ENCODE measurements at regions not wholly inside any gene's neighbourhood (a gene's known extent, or its start where the extent isn't known, plus 50 kb on each side); places are given as distances from the start of the nearest gene placed in this dataset.
"Not testable (repeated sequence)": the region's sequence is repeated elsewhere in the genome, so short reads cannot be mapped to it uniquely, and the experiment has no call there.

DNA sequence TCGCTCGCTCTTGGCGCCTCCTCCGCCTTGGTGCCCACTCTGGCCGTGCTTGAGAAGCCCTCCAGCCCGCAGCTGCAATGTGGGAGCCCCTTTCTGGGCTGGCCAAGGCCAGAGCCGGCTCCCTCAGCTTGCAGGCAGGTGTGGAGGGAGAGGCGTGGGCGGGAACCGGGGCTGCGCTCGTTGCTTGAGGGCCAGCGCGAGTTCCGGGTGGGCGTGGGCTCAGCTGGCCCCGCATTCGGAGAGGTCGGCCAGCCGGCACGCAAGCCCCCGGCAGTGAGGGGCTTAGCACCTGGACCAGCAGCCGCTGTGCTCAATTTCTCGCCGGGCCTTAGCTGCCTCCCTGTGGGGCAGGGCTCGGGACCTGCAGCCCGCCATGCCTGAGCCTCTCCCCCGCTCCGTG, 193.6 kb upstream of the ATP10A start:
- not testable (repeated sequence) for H3K27me3 ChIP-seq (ENCODE audit: control insufficient read depth, insufficient read depth, low read length, poor library complexity, severe bottlenecking); H3K9me3 ChIP-seq (ENCODE audit: control insufficient read depth, low read length); H3K4me3 ChIP-seq (ENCODE audit: insufficient read depth, low read depth, low read length); H3K36me3 ChIP-seq (ENCODE audit: control insufficient read depth, insufficient read depth, low read length); H3K27ac ChIP-seq (ENCODE audit: insufficient read depth, low read depth, low read length, poor library complexity, severe bottlenecking); H3K4me1 ChIP-seq (ENCODE audit: control insufficient read depth, insufficient read depth, low read length)
- 92 to 93% methylated on average over 29 of the region's 29 CpGs for WGBS, 2 experiments

DNA sequence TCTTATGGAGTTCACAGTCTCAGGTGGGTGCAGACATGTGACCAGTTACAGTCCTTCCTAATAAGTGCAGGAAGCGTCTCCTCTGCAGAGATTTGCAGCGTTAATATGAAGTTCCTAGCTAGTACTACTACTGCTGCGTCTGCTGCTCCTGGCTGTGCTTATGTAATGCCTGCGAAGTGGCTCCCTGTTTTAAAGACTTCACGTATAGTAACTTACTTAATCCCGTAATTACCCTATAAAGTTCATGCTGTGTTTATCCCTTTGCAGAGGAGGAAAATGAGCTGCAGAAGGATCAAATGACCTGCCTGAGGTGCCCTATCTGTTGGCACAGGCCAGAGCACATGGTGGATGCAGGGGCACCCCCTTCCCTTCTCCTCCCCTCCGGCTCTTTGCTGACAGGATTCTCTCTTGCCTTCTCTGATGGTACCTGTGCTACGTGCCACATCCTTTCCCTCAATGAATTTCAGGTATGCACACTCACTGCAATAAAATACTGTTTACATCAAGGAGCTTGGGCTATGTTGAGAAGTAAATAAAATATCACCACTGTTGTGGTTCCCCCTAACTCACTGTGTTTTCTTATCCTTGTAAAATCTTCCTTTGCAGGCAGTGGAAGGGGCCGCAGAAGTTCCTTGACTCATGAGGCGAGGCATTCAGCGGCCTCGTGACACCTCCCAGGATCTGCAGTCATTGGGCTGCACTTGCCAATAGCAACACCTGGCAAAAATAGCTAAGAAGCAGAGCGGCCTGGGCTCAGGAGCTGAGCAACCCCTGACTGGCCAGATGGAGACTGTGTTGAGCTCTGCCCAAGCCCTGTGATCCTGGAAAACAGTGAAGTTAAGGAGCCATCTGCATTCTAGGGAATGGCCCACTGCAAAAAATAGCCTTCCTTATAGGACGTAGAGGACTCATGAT, 188.9 kb upstream of the ATP10A start:
- H3K4me1 ChIP-seq (ENCODE audit: control insufficient read depth, insufficient read depth, low read length) = peaks cover 6% of the 10 kb centered on the region
- no peaks in the 10 kb centered on the region for H3K9me3 ChIP-seq (ENCODE audit: control insufficient read depth, low read length)
- no peak overlapping the region for H3K4me3 ChIP-seq (ENCODE audit: insufficient read depth, low read depth, low read length)
- no peaks in the 10 kb centered on the region for H3K36me3 ChIP-seq (ENCODE audit: control insufficient read depth, insufficient read depth, low read length)
- H3K27ac ChIP-seq (ENCODE audit: insufficient read depth, low read depth, low read length, poor library complexity, severe bottlenecking) = no peak overlapping the region
- H3K27me3 ChIP-seq (ENCODE audit: control insufficient read depth, insufficient read depth, low read length, poor library complexity, severe bottlenecking) = no peaks in the 10 kb centered on the region
- WGBS, 2 experiments = 87 to 88% methylated on average over 14 of the region's 14 CpGs

DNA sequence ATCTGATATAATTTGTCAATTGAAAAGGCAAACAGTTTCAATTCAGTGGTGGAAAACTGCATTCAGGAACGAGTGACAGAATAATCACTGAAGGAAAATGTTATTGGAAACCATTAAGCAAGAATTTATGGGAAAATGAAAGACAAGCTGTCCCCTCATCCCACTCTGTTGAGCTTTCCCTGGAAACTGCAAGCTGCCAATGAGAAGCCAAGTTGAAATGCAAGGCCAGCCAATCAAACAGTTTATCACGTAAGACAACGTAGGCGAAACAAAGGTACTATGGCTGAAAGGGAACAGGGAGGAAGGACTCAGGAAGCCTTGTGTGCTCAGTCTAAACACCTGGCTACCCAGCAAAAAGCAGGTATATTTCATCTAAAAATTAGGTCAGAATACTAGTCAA, 187.9 kb upstream of the ATP10A start:
- H3K4me1 ChIP-seq (ENCODE audit: control insufficient read depth, insufficient read depth, low read length) = peaks cover 6% of the 10 kb centered on the region
- H3K4me3 ChIP-seq (ENCODE audit: insufficient read depth, low read depth, low read length) = no peak overlapping the region
- 63 to 65% methylated on average over 4 of the region's 4 CpGs for WGBS, 2 experiments
- H3K9me3 ChIP-seq (ENCODE audit: control insufficient read depth, low read length) = no peaks in the 10 kb centered on the region
- H3K27ac ChIP-seq (ENCODE audit: insufficient read depth, low read depth, low read length, poor library complexity, severe bottlenecking) = no peak overlapping the region
- H3K27me3 ChIP-seq (ENCODE audit: control insufficient read depth, insufficient read depth, low read length, poor library complexity, severe bottlenecking) = no peaks in the 10 kb centered on the region
- no peaks in the 10 kb centered on the region for H3K36me3 ChIP-seq (ENCODE audit: control insufficient read depth, insufficient read depth, low read length)

DNA sequence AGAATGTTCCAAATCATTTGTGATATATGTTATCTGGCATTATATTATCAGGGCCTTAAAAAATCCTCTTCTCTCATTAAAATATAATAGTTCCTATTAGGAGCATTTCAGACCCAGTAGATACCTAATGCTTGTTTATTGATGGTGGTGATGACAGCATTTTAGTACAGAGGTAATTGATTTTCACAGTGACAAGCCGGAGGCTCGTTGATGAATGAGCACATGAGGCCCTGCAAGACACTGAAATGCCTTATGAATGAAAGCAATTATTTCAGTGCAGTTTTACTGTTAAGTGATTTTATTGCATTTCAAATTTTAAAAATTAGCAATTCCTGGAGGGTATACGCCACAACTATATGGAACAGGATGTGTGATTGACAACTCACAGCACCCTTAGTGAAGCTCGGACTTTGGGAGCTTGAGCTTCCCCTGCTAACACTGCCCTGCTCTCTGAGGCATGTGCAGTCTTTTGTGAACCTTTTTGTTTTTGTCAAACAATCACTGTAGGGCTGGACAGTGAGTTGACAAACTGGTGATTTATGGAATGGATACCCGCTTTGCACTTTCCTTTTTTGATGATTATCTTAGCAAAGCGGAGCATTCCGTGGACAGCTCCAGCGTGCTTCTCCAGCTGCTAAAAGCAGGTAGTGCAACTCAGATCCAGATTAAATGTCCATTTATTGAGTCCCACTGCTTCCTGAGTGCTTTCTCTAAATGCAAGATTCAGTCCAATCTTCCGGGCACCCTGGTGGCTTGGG, 187.0 kb upstream of the ATP10A start:
- Histone ChIP-seq H3K36me3 (ENCODE audit: control insufficient read depth, insufficient read depth, low read length) (no peaks in the 10 kb centered on the region), H3K27ac (ENCODE audit: insufficient read depth, low read depth, low read length, poor library complexity, severe bottlenecking) (no peak overlapping the region), H3K9me3 (ENCODE audit: control insufficient read depth, low read length) (no peaks in the 10 kb centered on the region), H3K27me3 (ENCODE audit: control insufficient read depth, insufficient read depth, low read length, poor library complexity, severe bottlenecking) (no peaks in the 10 kb centered on the region), H3K4me3 (ENCODE audit: insufficient read depth, low read depth, low read length) (no peak overlapping the region), H3K4me1 (ENCODE audit: control insufficient read depth, insufficient read depth, low read length) (peaks cover 6% of the 10 kb centered on the region)
- 92 to 93% methylated on average over 9 of the region's 9 CpGs for WGBS, 2 experiments

DNA sequence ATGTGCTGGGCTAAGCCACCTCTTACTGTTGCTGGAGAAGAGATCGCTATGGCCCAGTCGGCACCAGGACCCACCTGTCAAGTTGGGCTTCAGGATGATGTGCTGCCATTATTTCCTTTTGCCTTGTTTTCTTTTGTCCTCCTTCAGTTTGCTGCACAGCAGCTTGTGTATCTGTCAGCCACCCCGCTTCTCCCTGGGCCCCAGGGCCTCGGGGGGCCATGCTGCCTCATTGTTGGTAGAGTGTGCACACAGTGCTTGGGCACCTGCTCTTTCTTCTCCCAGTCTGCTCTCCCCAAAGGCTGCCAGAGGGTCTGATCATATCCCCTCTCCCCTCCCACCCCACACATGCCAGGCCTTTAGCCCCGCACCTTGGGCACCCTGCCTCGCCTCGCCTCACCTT, 185.5 kb upstream of the ATP10A start:
- Histone ChIP-seq H3K27me3 (ENCODE audit: control insufficient read depth, insufficient read depth, low read length, poor library complexity, severe bottlenecking) (no peaks in the 10 kb centered on the region), H3K36me3 (ENCODE audit: control insufficient read depth, insufficient read depth, low read length) (no peaks in the 10 kb centered on the region), H3K4me1 (ENCODE audit: control insufficient read depth, insufficient read depth, low read length) (peaks cover 6% of the 10 kb centered on the region), H3K9me3 (ENCODE audit: control insufficient read depth, low read length) (no peaks in the 10 kb centered on the region), H3K27ac (ENCODE audit: insufficient read depth, low read depth, low read length, poor library complexity, severe bottlenecking) (no peak overlapping the region), H3K4me3 (ENCODE audit: insufficient read depth, low read depth, low read length) (no peak overlapping the region)
- WGBS, 2 experiments = 92 to 95% methylated on average over 4 to 7 of the region's 7 CpGs

DNA sequence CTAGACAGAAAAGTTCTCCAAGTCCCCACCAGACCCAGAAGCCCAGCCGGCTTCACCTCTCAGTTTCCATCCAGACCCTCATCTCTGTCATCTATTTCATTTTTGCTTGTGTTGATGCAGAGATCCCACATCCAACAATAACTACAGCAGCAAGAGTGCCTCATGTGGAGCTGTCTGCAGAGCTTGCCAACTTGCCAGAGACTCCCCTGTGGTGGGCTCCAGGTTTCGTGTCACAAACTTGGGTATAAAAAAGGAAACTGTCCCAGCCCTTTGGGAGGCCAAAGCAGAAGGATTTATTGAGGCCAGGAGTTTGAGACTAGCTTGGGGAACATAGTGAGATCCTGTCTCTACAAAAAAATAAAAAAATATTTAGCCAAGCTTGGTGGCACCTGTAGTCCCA, 182.4 kb upstream of the ATP10A start:
- no peaks in the 10 kb centered on the region for H3K9me3 ChIP-seq (ENCODE audit: control insufficient read depth, low read length)
- no peak overlapping the region for H3K27ac ChIP-seq (ENCODE audit: insufficient read depth, low read depth, low read length, poor library complexity, severe bottlenecking)
- no peaks in the 10 kb centered on the region for H3K4me1 ChIP-seq (ENCODE audit: control insufficient read depth, insufficient read depth, low read length)
- no peaks in the 10 kb centered on the region for H3K27me3 ChIP-seq (ENCODE audit: control insufficient read depth, insufficient read depth, low read length, poor library complexity, severe bottlenecking)
- H3K4me3 ChIP-seq (ENCODE audit: insufficient read depth, low read depth, low read length) = no peak overlapping the region
- 92 to 98% methylated on average over 2 of the region's 2 CpGs for WGBS, 2 experiments
- no peaks in the 10 kb centered on the region for H3K36me3 ChIP-seq (ENCODE audit: control insufficient read depth, insufficient read depth, low read length)

DNA sequence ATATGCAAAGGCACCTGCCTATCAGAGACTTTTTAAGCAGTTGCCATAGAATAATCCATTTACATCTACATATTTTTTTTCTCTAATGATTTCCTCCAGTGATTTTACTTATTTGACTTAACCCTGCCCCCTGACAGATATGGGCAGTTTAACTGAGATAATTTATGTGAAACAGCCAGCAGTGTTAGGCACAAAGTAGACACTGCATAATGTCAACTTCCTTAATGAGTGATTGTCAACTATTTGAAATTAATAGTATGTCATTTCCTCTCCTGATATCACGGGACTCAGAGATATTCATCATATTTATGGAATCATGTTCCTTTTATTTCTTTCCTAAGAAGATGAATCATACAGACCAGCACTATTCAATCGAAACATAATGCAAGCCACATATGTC, 179.9 kb upstream of the ATP10A start:
- H3K36me3 ChIP-seq (ENCODE audit: control insufficient read depth, insufficient read depth, low read length) = no peaks in the 10 kb centered on the region
- no peaks in the 10 kb centered on the region for H3K4me1 ChIP-seq (ENCODE audit: control insufficient read depth, insufficient read depth, low read length)
- H3K27ac ChIP-seq (ENCODE audit: insufficient read depth, low read depth, low read length, poor library complexity, severe bottlenecking) = no peak overlapping the region
- 100% methylated on average over 2 of the region's 2 CpGs; no CpG with 5 or more reads in 1 of the 2 experiments for WGBS, 2 experiments
- no peaks in the 10 kb centered on the region for H3K9me3 ChIP-seq (ENCODE audit: control insufficient read depth, low read length)
- H3K27me3 ChIP-seq (ENCODE audit: control insufficient read depth, insufficient read depth, low read length, poor library complexity, severe bottlenecking) = no peaks in the 10 kb centered on the region
- H3K4me3 ChIP-seq (ENCODE audit: insufficient read depth, low read depth, low read length) = no peak overlapping the region

DNA sequence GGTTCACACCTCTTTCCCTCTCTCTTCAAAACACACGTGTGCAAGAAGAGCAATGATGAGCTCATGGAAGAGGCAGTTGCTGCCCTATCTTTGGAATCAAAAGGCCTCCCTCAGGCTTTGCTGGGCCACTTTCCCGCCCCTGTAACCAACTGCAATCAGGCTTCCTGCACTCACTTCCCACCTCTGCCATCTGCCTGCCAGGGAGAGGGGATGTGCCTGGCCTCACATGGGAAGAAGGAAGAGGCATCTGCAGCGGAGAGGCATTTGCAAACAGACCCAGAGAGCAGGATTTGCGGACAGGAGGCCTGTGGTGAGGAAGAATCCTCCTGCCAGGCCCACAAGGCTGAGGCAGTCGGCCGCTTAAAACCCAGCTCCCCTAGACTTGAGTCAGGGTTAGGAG, 175.6 kb upstream of the ATP10A start:
- no peaks in the 10 kb centered on the region for H3K4me1 ChIP-seq (ENCODE audit: control insufficient read depth, insufficient read depth, low read length)
- no peaks in the 10 kb centered on the region for H3K9me3 ChIP-seq (ENCODE audit: control insufficient read depth, low read length)
- WGBS, 2 experiments = 29 to 32% methylated on average over 6 of the region's 6 CpGs
- H3K4me3 ChIP-seq (ENCODE audit: insufficient read depth, low read depth, low read length) = no peak overlapping the region
- no peaks in the 10 kb centered on the region for H3K36me3 ChIP-seq (ENCODE audit: control insufficient read depth, insufficient read depth, low read length)
- no peak overlapping the region for H3K27ac ChIP-seq (ENCODE audit: insufficient read depth, low read depth, low read length, poor library complexity, severe bottlenecking)
- no peaks in the 10 kb centered on the region for H3K27me3 ChIP-seq (ENCODE audit: control insufficient read depth, insufficient read depth, low read length, poor library complexity, severe bottlenecking)

DNA sequence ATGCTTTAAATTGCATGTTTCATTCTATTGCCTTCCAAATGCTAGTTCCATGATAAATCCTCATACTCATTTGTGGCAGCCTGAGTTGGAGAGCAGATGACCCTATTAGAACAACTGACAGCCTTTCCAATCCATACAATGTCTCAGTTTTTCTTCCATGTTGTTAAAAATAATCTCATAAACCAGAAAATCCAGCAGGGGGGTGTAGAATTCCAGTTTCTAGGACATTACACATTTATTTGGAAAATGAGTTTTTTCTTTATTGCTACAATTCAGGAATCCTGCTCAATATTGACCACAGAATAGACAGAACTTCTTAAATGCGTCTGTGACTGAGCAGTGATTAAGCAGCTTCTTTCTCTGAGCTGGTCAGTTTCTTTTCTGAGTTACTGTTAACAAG, 174.2 kb upstream of the ATP10A start:
- WGBS, 2 experiments = 86 to 100% methylated on average over 1 of the region's 1 CpG
- no peaks in the 10 kb centered on the region for H3K9me3 ChIP-seq (ENCODE audit: control insufficient read depth, low read length)
- H3K36me3 ChIP-seq (ENCODE audit: control insufficient read depth, insufficient read depth, low read length) = no peaks in the 10 kb centered on the region
- H3K4me3 ChIP-seq (ENCODE audit: insufficient read depth, low read depth, low read length) = no peak overlapping the region
- no peak overlapping the region for H3K27ac ChIP-seq (ENCODE audit: insufficient read depth, low read depth, low read length, poor library complexity, severe bottlenecking)
- no peaks in the 10 kb centered on the region for H3K27me3 ChIP-seq (ENCODE audit: control insufficient read depth, insufficient read depth, low read length, poor library complexity, severe bottlenecking)
- no peaks in the 10 kb centered on the region for H3K4me1 ChIP-seq (ENCODE audit: control insufficient read depth, insufficient read depth, low read length)

DNA sequence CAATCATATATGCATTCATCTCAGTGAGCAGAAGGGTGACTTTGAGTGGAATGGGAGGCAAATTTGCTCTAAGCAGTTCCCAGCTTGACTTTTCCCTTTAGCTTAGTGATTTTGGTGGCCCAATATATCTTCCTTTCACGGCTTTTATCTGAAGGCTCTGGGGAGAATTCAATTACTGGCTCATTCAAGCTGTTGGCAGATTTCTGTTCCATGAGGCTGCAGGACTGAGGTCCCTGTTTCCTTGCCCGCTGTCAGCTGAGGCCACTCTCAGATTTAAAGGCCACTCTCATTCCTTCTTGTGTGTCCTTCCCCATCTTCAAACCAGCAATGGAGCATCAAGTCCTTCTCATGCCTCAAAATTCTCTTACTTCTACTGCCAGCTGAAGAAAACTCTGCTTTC, 170.4 kb upstream of the ATP10A start:
- Histone ChIP-seq H3K4me1 (ENCODE audit: control insufficient read depth, insufficient read depth, low read length) (no peaks in the 10 kb centered on the region), H3K9me3 (ENCODE audit: control insufficient read depth, low read length) (no peaks in the 10 kb centered on the region), H3K4me3 (ENCODE audit: insufficient read depth, low read depth, low read length) (no peak overlapping the region), H3K36me3 (ENCODE audit: control insufficient read depth, insufficient read depth, low read length) (no peaks in the 10 kb centered on the region), H3K27ac (ENCODE audit: insufficient read depth, low read depth, low read length, poor library complexity, severe bottlenecking) (no peak overlapping the region), H3K27me3 (ENCODE audit: control insufficient read depth, insufficient read depth, low read length, poor library complexity, severe bottlenecking) (no peaks in the 10 kb centered on the region)
- 89 to 94% methylated on average over 2 of the region's 2 CpGs for WGBS, 2 experiments
